Peyer's patch (tissue), 4 donors: ENCODE measurements at regions not wholly inside any gene's neighbourhood (a gene's known extent, or its start where the extent isn't known, plus 50 kb on each side); places are given as distances from the start of the nearest gene placed in this dataset.

ENCODE experiments used
- CTCF ChIP-seq, 6 experiments: fragments of 450-650 bp in 4 of 6; fragments of 200-600 bp in 2 of 6; sonication (generic) in 1 of 6; IDR thresholded peaks; one replicate each; pipeline ENCODE4 v1.5.1; 2017 to 2019; ENCODE audit warnings: antibody characterized with exemption in 6 of 6, mild to moderate bottlenecking in 3 of 6, moderate library complexity in 1 of 6
- POLR2A ChIP-seq, 2 donors: fragments of 450-650 bp; IDR thresholded peaks; one replicate each; pipeline ENCODE4 v1.5.1; 2017; ENCODE audit warnings: antibody characterized with exemption in 2 of 2, mild to moderate bottlenecking in 2 of 2, moderate library complexity in 2 of 2

GRCh38 chr1:61536174-61537108 is 188.5 kb downstream of the TM2D1 start:
- TF ChIP-seq CTCF (IDR thresholded peaks at IDR 0.05), result no peak
- no peak for TF ChIP-seq POLR2A (IDR thresholded peaks at IDR 0.05)
